HG03342 (cell line): ENCODE measurements at regions not wholly inside any gene's neighbourhood (a gene's known extent, or its start where the extent isn't known, plus 50 kb on each side); places are given as distances from the start of the nearest gene placed in this dataset.

Experiments
- ATAC-seq: cut with Tn5 transposase; IDR thresholded peaks from one replicate; pipeline ENCODE4 v1.9.1; 2021; ENCODE audit warnings: mild to moderate bottlenecking, moderate library complexity; ENCODE audit not compliant: unreplicated experiment

DNA sequence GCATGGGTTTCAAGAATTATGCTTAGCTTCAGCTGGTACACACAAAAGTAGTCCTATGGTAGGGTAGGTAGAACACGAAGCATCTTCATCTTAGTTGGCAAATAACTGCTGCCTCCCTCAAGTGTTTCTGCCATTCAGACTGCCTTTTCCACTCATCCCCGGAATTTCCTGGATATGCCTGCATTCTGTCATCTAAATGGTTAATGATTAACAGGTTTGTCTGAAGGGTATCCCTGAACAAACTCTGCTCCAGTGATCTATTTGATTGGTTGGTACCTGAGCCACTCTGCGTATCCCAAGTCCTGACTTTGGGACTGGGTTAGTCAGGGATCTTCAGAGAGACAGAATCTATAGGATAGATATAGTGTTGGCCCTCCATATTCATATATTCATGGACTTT is 272.3 kb upstream of the RAG2 start:
- ATAC-seq: no peak

DNA sequence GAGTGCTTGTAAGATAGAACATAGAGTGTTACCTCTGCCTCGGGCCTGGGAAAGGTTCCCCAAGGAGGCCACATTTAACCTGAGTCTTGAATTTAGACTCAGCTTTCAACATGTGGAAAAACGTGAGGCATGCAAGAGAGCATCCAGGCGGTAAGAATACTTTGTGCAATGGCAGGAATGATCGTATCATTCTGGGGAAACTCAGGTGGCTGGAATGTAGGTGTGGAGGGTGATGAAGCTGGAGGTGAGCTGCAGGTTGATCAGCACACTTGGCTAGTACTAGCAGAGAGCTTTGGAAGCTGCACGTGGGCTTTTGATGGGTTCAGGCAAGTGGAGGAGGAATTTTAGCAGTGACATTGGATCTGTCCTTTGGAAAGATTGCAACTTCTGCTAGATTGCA is 270.3 kb upstream of the RAG2 start:
- no peak for ATAC-seq

DNA sequence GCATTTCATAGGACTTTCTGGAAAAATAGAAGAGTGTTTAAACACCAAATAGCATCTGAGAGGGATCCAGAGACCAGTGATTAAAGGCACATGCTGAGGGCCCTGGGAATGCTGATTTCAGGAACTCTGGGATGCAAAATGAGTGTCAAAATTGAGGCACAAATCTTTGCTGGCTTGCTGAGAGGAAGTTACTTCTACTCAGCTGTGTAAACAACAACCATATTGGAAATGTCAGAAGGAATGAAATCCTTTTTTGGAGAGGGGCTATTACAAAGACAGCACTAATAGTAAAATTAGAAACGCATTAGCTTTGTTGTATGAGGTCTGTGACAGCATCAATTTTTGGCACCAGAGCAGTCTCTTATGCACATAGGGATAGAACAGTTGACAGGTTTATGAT is 267.8 kb upstream of the RAG2 start:
- no peak for ATAC-seq

DNA sequence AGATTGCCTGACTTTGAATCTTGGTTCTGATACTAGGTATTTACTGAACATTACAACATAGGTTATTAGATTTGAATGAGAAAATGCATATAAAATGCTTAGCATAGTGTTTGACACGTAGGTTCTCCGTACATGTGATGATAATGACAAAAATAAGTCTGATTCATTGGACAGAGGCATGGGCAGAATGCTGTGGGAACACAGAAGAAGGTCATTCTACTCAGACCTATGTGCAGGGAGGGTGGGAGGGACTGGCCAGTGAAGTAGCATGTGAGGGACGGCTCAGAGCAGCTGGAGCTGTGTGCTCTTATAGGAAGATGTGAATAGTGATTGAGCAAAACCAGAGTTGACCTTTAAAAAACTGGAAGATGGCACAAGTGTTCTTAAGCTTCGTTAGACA is 256.8 kb upstream of the RAG2 start:
- no peak for ATAC-seq

DNA sequence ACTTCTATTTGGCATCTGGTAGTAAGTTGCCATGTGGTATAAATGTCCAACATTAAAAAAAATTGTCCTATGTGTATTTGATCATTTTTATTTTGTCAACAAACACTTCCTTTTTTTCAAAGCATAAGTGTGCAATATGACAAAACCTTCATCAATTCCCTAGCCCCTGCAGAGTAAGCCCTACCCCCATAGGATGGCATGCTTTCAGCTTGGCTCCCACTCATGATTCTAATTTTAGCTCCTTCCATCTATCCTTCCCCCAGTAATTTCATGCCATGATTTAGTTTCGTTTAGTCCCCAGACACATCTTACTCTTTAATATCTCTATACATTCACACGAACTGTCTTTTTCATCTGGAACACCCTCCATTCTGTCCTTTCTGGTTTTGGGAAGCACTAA is 250.6 kb upstream of the RAG2 start:
- no peak for ATAC-seq

DNA sequence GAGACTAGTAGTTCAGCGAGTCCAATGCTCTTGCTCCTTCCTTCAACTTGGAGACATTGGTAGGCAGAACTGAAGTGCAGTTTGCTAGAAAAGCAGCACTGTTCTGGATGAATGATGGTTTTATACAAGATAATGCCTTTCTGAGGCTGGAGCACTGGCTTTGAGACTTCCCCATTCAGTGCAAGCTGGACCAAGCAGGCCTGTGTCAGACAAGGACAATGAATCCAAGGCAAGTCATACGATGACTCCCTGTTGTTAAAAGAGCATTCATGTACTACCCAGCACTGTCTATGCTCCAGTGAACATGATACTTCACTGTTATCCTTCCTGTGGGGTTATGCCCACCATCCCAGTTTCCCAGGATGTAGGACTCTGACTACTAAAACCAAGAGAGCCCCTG is 242.3 kb upstream of the RAG2 start:
- no peak for ATAC-seq

DNA sequence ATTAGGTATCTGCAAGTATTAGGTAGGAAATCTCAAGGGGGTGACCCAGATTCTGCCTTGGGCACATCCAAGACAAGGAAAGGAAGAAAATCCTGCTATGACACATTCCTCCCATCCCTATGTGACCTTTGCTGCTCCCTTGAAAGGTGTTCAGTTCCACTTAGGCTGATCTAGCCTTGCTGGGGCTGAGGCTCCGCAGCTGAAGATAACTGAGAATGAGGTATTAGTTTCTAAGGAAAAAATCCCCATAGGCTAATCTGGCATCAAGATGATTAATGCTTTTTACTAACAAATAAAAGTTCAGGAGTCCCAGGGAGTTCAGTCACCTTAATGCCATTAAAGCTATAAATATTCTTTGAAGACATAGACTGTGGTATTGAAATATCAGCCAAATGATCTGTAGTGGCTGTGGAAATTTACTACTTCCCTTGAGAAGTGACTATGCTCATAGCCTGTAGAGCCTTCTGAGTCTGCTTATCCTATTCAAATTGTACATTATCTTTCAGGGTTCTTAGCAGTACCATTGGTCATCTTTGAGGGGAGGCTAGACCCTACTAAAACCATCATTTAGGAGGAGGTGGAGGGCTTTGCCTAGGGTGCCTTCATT is 239.9 kb upstream of the RAG2 start:
- no peak for ATAC-seq

DNA sequence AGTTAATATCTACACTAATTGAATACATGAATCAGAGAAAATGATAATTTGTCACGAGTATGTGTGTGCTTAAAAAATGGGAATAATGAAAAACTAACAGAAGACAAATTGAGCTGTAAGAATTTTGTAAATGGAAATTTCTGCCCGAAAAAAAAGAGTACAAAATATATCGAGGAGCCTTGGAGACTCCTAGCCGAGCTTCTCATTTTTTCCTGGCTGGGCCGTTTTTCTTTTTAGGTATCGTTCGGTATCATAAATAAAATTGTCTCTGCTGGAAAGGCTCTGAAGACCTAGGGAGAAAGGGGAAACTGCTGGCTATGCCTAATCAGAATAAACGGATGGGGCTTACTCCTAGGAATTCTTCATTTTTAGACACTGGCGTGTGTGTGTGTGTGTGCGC is 227.2 kb upstream of the RAG2 start:
- ATAC-seq: no peak

DNA sequence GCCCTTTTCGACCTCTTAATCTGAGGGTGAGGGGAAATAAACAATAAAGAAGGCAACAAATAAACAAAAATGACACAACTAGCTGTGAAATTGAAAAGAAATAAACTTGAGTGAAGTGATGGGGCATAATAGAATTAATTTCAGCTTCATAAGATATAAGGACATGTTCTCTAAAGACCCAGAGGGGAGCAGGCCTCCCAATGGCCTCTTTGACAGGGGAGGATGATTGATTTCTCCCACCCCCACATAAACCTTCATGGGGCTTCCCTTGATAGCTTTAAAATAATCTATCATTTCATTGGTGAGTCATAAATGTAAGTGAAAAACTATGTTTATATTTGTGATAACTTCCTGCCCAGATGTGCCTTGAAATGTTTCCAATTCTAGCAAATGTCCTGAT is 226.3 kb upstream of the RAG2 start:
- ATAC-seq: no peak

DNA sequence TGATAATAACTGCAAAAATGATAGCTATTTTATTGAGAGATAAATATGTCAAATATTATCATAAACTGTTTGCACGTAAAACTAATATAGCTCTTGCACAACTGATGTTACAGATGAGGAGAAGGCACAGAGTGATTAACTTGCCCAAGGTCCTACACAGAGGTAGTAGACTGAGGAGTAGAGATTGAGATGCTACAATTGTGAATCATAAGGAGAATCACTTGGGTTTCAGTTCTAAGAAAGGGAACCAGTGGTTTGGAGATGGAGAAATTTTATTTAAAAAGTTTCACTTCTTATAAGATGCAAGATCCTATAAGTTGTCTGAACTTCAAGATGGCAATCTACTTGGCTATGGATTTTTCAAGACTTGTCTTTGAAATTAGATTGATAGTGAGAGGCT is 224.8 kb upstream of the RAG2 start:
- no peak for ATAC-seq

DNA sequence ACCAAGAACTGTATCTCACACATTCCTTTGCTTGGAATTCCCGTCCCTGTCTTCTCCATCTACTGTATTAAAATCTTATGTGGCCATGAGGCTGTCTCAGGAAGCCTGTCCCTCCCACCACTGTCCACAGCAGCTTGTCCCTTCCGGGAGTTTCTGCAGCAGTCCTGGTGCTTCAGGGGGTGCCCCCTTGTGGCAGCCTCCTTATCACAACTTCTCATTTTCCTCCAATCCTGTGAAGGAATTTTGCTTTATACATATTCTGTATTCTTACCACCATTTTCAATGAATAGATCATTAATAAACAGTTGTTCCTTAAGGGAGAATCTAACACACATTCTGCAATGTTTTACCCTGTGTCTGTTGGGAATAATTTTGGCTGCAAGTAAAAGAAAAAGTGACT is 220.4 kb upstream of the RAG2 start:
- ATAC-seq: no peak

DNA sequence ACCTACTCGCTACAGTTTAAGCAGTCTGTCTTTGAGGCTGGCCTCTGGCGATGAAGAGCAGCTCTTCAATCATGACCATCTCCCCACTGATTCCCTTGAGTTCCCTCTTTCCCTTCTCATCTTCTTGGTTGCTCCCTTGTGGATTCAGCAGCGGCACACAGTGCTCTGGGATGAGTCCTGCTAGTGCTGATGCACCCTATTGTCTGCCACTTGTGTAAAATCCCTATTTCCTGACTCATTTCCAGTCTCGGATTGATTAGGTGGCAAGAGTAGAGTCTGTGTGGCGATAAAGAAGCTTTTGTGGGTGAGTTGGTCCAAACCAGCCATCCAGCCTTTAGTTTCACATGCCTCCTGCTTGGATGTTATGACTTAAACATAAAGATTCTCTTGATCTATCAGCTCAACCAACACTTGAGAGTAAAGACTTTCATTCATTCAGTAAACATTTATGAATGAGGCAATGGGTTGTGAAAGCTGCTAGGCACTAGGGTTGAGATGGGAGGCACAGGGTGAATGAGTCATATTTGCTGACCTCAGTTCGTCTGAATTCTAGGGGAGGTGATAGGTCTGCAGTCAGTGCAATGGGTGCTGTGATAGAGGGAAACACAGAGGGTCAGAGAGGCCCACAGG is 219.4 kb upstream of the RAG2 start:
- no peak for ATAC-seq

DNA sequence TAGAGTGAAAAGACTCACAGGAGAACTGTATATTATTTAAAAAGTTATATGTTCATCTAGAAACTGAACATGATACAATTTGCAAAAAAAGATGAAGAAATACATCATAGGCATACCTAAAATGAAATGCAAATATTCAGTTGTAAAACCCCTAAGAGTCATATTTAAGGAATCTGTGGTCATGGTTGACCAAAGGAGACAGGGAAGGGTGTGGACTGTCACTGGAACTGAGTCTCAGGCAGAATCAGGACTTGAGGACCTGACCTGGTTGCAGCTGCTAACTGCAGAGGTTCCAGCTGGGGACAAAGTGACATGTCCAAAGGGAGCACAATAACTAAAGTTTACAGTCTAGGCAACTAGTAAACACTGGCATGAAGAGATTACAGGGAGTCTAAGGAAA is 211.3 kb upstream of the RAG2 start:
- ATAC-seq: no peak

DNA sequence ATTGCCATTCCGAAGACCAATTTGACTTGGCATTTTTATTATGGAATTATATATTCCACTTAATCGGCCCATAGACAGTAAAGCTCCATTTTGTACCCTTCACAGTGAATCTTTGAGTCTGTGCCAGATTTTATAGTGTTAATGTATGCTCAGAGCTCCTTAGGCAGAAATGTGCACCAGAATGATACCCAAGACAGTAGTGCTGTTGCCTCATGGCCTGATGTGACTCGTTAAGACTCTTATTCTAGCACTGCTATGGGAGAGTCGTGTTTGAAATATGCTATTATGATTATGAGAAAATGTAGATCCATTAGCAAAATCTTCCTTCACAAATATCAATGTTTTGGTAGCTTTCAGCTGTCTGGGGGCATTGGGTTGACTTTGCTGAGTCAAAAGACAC is 209.8 kb upstream of the RAG2 start:
- no peak for ATAC-seq

DNA sequence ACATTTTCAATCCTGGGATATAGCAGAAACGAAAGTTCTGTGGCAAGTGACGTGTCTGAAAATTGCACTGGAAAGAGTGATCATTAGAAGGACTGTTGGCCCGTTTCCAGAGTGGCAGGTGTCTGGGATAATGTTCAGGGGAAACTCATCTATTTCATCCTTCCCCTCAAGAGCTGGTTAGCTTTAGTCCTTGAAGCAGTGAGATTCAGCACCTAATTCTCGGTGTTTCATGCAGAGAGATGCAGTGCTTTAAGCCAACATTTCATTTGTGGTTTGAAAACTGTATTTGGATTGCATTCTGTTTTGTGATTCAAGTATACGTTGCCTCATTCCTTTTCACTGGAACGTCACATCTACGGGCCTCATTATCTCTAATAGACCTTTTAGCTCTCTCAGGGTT is 205.0 kb upstream of the RAG2 start:
- ATAC-seq: no peak

DNA sequence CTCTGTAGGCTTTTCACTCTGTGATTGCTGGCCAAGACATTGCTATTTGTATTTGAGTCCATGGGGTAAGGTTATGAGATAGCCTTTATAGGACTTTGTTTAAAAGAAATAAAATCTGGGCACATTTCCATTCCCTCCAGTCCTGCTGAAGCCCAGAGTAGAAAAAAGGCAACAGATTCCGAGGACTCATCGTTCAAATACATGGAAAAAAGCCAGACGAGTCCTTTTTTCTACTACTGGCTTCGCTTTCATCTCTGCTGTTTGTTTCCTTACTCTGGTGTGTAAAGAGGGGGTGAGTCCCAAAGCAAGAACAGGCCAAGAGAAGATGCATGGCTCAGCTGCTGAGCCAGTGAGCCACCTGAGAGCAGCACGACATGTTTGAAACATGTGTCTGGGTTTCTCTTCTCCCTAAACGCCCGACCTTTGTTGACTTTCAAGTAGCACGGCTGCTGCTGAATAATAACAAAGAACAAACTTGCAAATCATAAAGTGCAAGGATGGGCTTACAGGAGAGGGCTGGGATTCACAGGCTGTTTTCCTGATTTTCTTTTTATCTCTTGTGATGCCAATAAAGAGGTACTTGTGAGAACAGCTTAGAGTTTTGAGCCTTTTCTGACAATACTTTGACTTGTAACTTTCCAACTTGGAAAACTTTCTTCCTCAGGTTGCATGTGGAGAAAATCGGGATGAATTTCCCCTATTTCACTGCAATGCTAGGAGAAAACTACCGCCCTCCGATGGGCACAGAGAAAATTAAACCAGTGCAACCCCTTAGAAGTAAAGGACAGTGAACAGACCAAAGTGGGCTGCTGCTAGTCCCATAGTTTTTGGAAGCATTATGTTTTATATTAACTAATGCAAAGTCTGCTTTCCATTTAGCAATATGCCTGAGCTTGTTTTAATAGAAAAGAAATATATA is 195.2 kb upstream of the RAG2 start:
- no peak for ATAC-seq

DNA sequence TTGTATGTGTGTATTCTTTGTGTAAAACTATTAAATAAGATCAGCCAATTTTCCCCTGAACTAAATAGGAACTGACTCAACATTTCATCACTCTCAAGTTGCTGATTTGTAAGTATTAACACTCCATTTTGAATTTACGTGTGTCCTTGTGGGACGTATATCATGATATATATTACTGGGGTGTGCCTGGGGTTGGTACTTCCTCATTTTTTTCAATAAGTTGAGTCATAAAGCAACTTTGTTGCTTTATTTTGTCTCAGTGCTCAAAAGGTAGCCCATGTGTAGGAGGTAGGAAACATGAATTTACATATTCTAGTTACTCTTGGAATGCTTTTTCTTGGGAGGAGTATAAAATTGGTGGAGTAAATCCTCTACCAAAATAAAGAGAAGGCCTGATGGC is 193.9 kb upstream of the RAG2 start:
- no peak for ATAC-seq

DNA sequence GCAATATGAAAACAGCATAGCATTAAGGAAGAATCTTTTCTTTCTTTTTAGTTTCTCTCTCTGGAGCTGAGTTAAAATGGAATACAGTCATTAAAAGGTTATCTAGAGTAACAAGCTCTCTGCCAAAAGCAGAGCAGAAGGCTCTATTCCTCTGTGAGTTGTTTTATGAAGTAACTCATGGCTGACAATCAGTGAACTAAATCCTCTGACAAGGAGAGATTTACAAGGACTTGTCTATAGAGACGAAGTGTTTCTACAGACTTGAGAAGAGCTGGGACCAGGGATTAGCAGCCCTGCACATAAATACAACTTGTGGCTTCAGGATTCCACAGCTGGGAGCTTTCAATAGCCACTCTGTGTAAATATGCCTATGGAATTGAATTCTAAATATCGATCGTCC is 192.5 kb upstream of the RAG2 start:
- no peak for ATAC-seq

DNA sequence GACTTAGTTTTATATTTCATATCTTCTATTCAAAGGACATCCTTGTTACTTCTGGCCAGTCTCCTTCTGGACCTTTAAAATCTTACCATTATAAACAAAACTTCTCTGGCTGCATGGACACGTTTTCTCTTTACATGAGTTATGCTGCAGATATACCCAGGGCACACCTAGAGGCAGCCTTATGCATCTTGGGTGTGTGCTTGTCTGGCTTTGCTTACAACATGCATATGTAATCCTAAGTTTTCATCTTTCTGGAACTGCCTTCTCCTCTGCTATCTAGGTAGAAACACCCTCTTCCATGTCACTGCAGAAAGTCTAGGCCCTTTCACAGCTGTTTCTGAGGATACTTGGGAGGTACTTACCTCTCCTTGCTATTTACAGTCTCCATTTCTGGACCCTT is 185.8 kb upstream of the RAG2 start:
- ATAC-seq: no peak

DNA sequence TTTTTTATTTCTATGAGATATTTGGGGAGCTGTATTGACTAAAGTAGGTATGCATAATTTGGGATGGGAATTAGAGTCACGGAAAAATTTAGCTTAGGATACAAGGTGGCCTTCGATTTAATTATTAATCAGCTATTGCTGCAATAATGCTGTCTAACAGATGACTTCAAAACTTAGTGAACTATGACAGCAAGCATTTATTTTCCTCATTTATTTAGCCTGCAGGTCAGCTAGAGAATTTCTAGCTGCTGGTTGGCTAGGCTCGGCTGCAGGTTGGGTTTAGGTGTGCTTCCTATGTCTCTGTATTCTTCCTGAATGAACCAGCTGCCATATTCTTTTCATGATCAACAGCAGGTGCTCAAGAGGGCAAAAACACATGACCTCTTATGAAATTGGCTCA is 181.8 kb upstream of the RAG2 start:
- ATAC-seq: no peak

DNA sequence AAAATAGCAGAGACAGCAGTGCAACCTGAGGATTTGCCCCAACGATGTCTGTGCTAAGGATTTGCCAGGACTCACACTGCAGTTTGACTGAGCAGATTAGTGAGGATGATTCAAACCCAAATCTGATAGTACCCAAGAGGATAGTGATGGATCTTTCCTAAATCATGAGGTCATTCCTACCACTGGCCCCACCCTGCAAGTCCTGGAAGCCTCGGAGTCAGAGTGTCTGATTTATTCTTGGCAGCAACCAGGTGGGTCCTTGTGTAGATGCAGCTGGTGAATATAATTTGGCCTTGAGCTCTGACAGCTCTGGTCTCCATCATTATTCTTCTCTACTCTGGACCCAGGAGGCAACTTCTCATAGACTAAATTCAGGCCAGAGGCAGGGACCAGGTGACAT is 179.3 kb upstream of the RAG2 start:
- no peak for ATAC-seq

DNA sequence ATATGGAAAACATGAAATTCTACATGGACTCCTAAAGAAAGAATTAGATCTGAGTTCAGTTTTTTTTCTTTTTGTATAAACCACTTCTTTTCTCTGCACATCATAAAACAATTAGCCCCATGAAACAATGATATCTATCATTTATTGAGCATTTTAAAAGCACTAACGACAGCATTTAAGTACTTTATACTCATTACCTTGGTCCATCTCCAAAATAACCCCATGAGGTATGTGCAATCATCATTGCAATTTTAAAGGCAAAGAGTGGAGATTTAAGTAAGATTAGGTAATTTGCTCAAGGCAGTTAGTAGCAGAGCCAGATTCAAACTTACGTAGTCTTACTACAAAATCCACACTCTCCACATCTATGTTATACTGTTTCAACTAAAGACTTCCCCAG is 177.7 kb upstream of the RAG2 start:
- no peak for ATAC-seq
